ENCODE measurements at regions not wholly inside any gene's neighbourhood (a gene's known extent, or its start where the extent isn't known, plus 50 kb on each side); places are given as distances from the start of the nearest gene placed in this dataset.
"Not testable (repeated sequence)": the region's sequence is repeated elsewhere in the genome, so short reads cannot be mapped to it uniquely, and the experiment has no call there.

GRCh38 chr5:93220431-93220830 is 360.6 kb downstream of the NR2F1-AS1 start:
- ChIA-PET POLR2A (no interaction called here), CTCF (interaction anchor here (0.7 kb wide), 1 partner anchor 79 kb away, joined by 3 read pairs; no protein-coding TSS in a partner anchor)
- TF ChIP-seq, protein P1, sequence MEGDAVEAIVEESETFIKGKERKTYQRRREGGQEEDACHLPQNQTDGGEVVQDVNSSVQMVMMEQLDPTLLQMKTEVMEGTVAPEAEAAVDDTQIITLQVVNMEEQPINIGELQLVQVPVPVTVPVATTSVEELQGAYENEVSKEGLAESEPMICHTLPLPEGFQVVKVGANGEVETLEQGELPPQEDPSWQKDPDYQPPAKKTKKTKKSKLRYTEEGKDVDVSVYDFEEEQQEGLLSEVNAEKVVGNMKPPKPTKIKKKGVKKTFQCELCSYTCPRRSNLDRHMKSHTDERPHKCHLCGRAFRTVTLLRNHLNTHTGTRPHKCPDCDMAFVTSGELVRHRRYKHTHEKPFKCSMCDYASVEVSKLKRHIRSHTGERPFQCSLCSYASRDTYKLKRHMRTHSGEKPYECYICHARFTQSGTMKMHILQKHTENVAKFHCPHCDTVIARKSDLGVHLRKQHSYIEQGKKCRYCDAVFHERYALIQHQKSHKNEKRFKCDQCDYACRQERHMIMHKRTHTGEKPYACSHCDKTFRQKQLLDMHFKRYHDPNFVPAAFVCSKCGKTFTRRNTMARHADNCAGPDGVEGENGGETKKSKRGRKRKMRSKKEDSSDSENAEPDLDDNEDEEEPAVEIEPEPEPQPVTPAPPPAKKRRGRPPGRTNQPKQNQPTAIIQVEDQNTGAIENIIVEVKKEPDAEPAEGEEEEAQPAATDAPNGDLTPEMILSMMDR (IDR thresholded peaks at IDR 0.05; ENCODE audit: insufficient read depth, low read length, missing control alignments), result no peak
- no peak overlapping the region for H3K4me3 ChIP-seq (ENCODE audit: low read depth, low read length)
- no peak for DNase-seq (ENCODE audit: low read depth, low spot score)

DNA sequence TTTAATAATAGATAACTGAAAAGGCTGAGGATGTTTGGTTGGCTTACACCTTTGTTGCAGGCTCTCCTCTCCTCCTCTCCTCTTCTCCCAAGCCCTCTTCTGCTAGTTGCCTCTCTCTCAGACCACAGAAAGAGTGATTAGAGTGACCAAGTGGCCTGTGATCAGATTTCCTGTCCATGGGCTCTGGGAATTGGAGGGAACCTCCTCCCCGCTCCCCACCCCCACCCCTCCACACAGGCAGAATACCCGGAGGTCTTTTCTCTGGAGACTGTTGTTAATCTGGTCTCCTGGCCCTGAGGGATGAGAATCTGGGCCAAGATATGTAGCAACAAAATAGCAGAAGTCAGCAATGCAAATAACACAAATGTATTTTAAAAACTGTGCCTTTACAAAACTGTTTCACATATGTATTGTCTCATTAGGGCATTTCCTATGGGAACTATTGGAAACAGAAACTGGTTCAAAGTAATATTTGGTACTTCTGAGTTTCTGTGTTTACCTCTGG is 361.3 kb downstream of the NR2F1-AS1 start:
- H3K4me3 ChIP-seq (ENCODE audit: low read depth, low read length), result no peak overlapping the region
- TF ChIP-seq, protein P1 (IDR thresholded peaks at IDR 0.05; ENCODE audit: insufficient read depth, low read length, missing control alignments), result no peak
- POLR2A ChIA-PET, result no interaction called here
- DNase-seq (ENCODE audit: low read depth, low spot score), result no peak
- CTCF ChIA-PET, result no interaction called here

DNA sequence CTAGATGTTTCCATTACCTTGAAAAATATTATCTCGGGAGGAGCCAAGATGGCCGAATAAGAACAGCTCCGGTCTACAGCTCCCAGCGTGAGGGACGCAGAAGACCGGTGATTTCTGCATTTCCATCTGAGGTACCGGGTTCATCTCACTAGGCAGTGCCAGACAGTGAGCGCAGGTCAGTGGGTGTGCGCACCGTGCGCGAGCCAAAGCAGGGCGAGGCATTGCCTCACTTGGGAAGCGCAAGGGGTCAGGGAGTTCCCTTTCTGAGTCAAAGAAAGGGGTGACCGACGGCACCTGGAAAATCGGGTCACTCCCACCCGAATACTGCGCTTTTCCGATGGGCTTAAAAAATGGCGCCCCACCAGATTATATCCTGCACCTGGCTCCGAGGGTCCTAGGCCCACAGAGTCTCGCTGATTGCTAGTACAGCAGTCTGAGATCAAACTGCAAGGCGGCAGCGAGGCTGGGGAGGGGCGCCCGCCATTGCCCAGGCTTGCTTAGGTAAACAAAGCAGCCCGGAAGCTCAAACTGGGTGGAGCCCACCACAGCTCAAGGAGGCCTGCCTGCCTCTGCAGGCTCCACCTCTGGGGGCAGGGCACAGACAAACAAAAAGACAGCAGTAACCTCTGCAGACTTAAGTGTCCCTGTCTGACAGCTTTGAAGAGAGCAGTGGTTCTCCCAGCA is 367.8 kb downstream of the NR2F1-AS1 start:
- CTCF ChIA-PET; H3K4me3 ChIP-seq (ENCODE audit: low read depth, low read length); DNase-seq (ENCODE audit: low read depth, low spot score); POLR2A ChIA-PET: not testable (repeated sequence)

GRCh38 chr5:93209476-93209875 is 371.5 kb downstream of the NR2F1-AS1 start:
- POLR2A ChIA-PET, result no interaction called here
- TF ChIP-seq, protein P1 (IDR thresholded peaks at IDR 0.05; ENCODE audit: insufficient read depth, low read length, missing control alignments), result no peak
- DNase-seq (ENCODE audit: low read depth, low spot score), result no peak
- CTCF ChIA-PET, result no interaction called here
- H3K4me3 ChIP-seq (ENCODE audit: low read depth, low read length), result no peak overlapping the region

DNA sequence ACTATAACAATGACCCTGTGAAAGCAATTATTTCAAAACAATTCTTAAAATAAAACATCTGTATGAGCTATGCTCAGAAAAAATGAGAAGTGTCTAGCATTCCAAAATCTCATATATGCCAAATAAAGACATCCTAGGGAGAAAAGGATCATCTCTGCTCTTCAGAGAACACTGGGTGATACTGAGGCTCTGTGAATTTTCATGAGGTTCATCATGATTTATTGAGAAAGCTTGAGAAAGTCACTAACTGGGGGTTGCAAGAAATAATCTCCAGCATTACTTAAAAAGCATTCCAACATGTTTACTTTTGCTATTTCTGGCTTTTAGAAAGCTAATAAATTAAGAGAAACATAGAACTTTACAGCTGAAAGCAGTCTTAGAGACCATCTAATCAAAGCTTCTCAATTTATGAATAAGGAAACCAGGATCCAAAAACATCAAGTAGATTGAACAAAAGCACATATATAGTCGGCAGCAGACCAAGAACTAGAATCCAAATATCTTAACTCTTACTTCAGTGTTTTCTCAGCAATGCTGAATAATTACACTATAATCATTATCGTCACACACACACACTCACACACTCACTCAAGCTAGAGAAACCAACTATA is 372.8 kb downstream of the NR2F1-AS1 start:
- POLR2A ChIA-PET, result no interaction called here
- TF ChIP-seq, protein P1 (IDR thresholded peaks at IDR 0.05; ENCODE audit: insufficient read depth, low read length, missing control alignments), result no peak
- H3K4me3 ChIP-seq (ENCODE audit: low read depth, low read length), result no peak overlapping the region
- no peak for DNase-seq (ENCODE audit: low read depth, low spot score)
- CTCF ChIA-PET, result no interaction called here

- CTCF ChIA-PET, result no interaction called here
- POLR2A ChIA-PET, result no interaction called here
- DNase-seq (ENCODE audit: low read depth, low spot score), result no peak
Measured at GRCh38 chr5:93206203-93206602, 374.8 kb downstream of the NR2F1-AS1 start.

More at GRCh38 chr5:93206203-93206602, 374.8 kb downstream of the NR2F1-AS1 start:
- H3K4me3 ChIP-seq (ENCODE audit: low read depth, low read length), result no peak overlapping the region
- TF ChIP-seq, protein P1 (IDR thresholded peaks at IDR 0.05; ENCODE audit: insufficient read depth, low read length, missing control alignments), result no peak

Measured in AG04449 (cell line).